Keratinocyte (primary cell): ENCODE measurements at regions not wholly inside any gene's neighbourhood (a gene's known extent, or its start where the extent isn't known, plus 50 kb on each side); places are given as distances from the start of the nearest gene placed in this dataset.

Experiments
- DNase-seq: peaks from one replicate; pipeline ENCODE4 v3.0.0-alpha.2; 2011; ENCODE audit warnings: low read depth, missing footprints, low spot score
- FAIRE-seq: peaks from 2 replicates; lab custom pipeline; 2011; peaks lifted over from hg19 to GRCh38; lab: Jason Lieb, UNC
- H2AFZ ChIP-seq: 2 replicates; pipeline ENCODE4 v1.6.0; 2012; ENCODE audit warnings: low read length, control low read depth, inconsistent platforms; ENCODE audit not compliant: control insufficient read depth
- H3K27ac ChIP-seq: 2 replicates; pipeline ENCODE4 v1.5.1; 2011; ENCODE audit warnings: low read length; ENCODE audit not compliant: control insufficient read depth, insufficient read depth
- H3K27me3 ChIP-seq: 3 replicates; pipeline ENCODE4 v1.6.0; 2011; ENCODE audit warnings: low read length; ENCODE audit not compliant: control insufficient read depth, insufficient read depth; ENCODE audit errors: extremely low read depth
- H3K36me3 ChIP-seq, 2 experiments: 2 replicates in 1 of 2; 3 replicates in 1 of 2; pipeline ENCODE4 v1.5.1; 2011; ENCODE audit warnings: low read length in 2 of 2, mild to moderate bottlenecking in 1 of 2; ENCODE audit not compliant: control insufficient read depth in 2 of 2, insufficient read depth in 2 of 2; ENCODE audit errors: extremely low read depth in 1 of 2
- H3K4me1 ChIP-seq: 3 replicates; pipeline ENCODE4 v1.5.1; 2011; ENCODE audit warnings: low read length; ENCODE audit not compliant: control insufficient read depth, insufficient read depth; ENCODE audit errors: extremely low read depth
- H3K4me2 ChIP-seq: 3 replicates; pipeline ENCODE4 v1.6.0; 2011; ENCODE audit warnings: low read depth, low read length; ENCODE audit not compliant: control insufficient read depth, insufficient read depth; ENCODE audit errors: extremely low read depth
- H3K4me3 ChIP-seq, 3 experiments: fragments of 200-600 bp in 1 of 3; sonication (generic) in 1 of 3; 2 replicates in 2 of 3; 3 replicates in 1 of 3; pipeline ENCODE4 v1.5.1; 2011 to 2016; ENCODE audit warnings: low read length in 3 of 3, mild to moderate bottlenecking in 3 of 3, control low read depth in 2 of 3, inconsistent platforms in 1 of 3, low read depth in 1 of 3, mixed read lengths in 1 of 3, mixed run types in 1 of 3, moderate library complexity in 1 of 3; ENCODE audit not compliant: control insufficient read depth in 2 of 3, insufficient read depth in 2 of 3; ENCODE audit errors: extremely low read depth in 1 of 3
- H3K79me2 ChIP-seq: 2 replicates; pipeline ENCODE4 v1.6.0; 2012; ENCODE audit warnings: low read length; ENCODE audit not compliant: control insufficient read depth, insufficient read depth
- H3K9ac ChIP-seq: 3 replicates; pipeline ENCODE4 v1.6.0; 2011; ENCODE audit warnings: low read length; ENCODE audit not compliant: control insufficient read depth, insufficient read depth; ENCODE audit errors: extremely low read depth
- H3K9me1 ChIP-seq: 3 replicates; pipeline ENCODE4 v1.6.0; 2011; ENCODE audit warnings: low read length; ENCODE audit not compliant: control insufficient read depth, insufficient read depth; ENCODE audit errors: extremely low read depth
- H3K9me3 ChIP-seq: 2 replicates; pipeline ENCODE4 v1.5.1; 2012; ENCODE audit warnings: low read depth, low read length; ENCODE audit not compliant: control insufficient read depth
- H4K20me1 ChIP-seq: 3 replicates; pipeline ENCODE4 v1.6.0; 2011; ENCODE audit warnings: low read length; ENCODE audit not compliant: control insufficient read depth, insufficient read depth; ENCODE audit errors: extremely low read depth
- EZH2 ChIP-seq: IDR thresholded peaks from one replicate; pipeline ENCODE4 v1.6.1; 2012; ENCODE audit warnings: inconsistent platforms, mild to moderate bottlenecking, low read length, moderate library complexity
- dilution Hi-C: fragments of 300-500 bp; cut with MboI; formaldehyde crosslinking; loops from one replicate; pipeline ENCODE4 v1.7.0; 2020; ENCODE audit warnings: low sequenced_read_pairs; ENCODE audit not compliant: extremely low pct_ligation_motif_present
- small RNA-seq, 3 experiments: library from RNA; depleted of rRNA; stranded (forward); fragments of <200 nt; gene quantifications; one replicate each; pipeline ENCODE3, GENCODE V24; 2012; ENCODE audit warnings: low read depth in 3 of 3, low replicate concordance in 1 of 3; ENCODE audit not compliant: insufficient read length in 3 of 3
- TF ChIP-seq, protein P1 (sequence below), 3 experiments: IDR thresholded peaks in 1 of 3; conservative IDR thresholded peaks in 1 of 3; optimal IDR thresholded peaks in 1 of 3; 2 replicates in 2 of 3; 3 replicates in 1 of 3; pipeline versions ENCODE3 to v1.5.1; 2011; ENCODE audit warnings: low read length in 3 of 3, mild to moderate bottlenecking in 3 of 3, moderate library complexity in 2 of 3, control low read depth in 1 of 3, inconsistent platforms in 1 of 3; ENCODE audit not compliant: insufficient read depth in 2 of 3; ENCODE audit errors: extremely low read depth in 1 of 3

DNA sequence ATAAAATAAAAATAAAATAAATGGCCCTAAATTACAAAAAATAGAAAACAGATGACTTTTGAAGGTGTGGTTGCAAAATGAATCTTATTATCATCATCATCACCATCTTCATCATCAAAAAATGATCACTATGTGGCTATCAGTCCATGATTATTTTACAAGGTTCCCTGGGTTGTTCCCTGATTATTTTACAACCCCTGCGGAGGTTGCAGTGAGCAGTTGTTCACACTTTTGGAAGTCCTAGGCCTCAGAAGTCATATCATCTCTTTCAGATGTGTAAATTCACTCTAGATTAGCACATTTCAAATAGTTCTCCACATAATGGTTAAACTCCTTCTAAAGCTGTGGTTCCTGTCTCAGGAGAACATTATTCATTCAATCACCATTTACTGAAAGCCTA, 57.4 kb upstream of the NR5A2 start:
- DNase-seq (no peak), FAIRE-seq (no peak)
- no peaks in the 10 kb centered on the region for H3K36me3 ChIP-seq
- TF ChIP-seq, protein P1, sequence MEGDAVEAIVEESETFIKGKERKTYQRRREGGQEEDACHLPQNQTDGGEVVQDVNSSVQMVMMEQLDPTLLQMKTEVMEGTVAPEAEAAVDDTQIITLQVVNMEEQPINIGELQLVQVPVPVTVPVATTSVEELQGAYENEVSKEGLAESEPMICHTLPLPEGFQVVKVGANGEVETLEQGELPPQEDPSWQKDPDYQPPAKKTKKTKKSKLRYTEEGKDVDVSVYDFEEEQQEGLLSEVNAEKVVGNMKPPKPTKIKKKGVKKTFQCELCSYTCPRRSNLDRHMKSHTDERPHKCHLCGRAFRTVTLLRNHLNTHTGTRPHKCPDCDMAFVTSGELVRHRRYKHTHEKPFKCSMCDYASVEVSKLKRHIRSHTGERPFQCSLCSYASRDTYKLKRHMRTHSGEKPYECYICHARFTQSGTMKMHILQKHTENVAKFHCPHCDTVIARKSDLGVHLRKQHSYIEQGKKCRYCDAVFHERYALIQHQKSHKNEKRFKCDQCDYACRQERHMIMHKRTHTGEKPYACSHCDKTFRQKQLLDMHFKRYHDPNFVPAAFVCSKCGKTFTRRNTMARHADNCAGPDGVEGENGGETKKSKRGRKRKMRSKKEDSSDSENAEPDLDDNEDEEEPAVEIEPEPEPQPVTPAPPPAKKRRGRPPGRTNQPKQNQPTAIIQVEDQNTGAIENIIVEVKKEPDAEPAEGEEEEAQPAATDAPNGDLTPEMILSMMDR (optimal IDR thresholded peaks at IDR 0.05 in 1 of 3, IDR thresholded peaks at IDR 0.05 in 1 of 3, conservative IDR thresholded peaks at IDR 0.05 in 1 of 3; ENCODE audit: extremely low read depth in 1 of 3, insufficient read depth in 2 of 3, low read length in 3 of 3), result no peak
- no peak for TF ChIP-seq EZH2
- no peaks in the 10 kb centered on the region for H3K9me3 ChIP-seq
- no peaks in the 10 kb centered on the region for H3K27me3 ChIP-seq
- H3K4me1 ChIP-seq, result no peaks in the 10 kb centered on the region
- no peaks in the 10 kb centered on the region for H3K79me2 ChIP-seq
- no peak overlapping the region for H2AFZ ChIP-seq
- no peaks in the 10 kb centered on the region for H4K20me1 ChIP-seq
- H3K4me2 ChIP-seq, result no peak overlapping the region
- no peak overlapping the region for H3K27ac ChIP-seq
- no peak overlapping the region for H3K4me3 ChIP-seq
- H3K9me1 ChIP-seq, result no peaks in the 10 kb centered on the region
- dilution Hi-C loops, result no loop called here
- H3K9ac ChIP-seq, result no peak overlapping the region

- Histone ChIP-seq H3K4me2 (no peak overlapping the region), H3K9me1 (no peaks in the 10 kb centered on the region), H3K79me2 (no peaks in the 10 kb centered on the region), H3K4me1 (no peaks in the 10 kb centered on the region), H3K4me3 (no peak overlapping the region), H3K36me3 (no peaks in the 10 kb centered on the region), H4K20me1 (no peaks in the 10 kb centered on the region), H2AFZ (no peak overlapping the region), H3K27ac (no peak overlapping the region), H3K9ac (no peak overlapping the region), H3K27me3 (no peaks in the 10 kb centered on the region), H3K9me3 (no peaks in the 10 kb centered on the region)
- dilution Hi-C loops, result no loop called here
- no peak for TF ChIP-seq EZH2
- TF ChIP-seq, protein P1 (optimal IDR thresholded peaks at IDR 0.05 in 1 of 3, IDR thresholded peaks at IDR 0.05 in 1 of 3, conservative IDR thresholded peaks at IDR 0.05 in 1 of 3; ENCODE audit: extremely low read depth in 1 of 3, insufficient read depth in 2 of 3, low read length in 3 of 3), result no peak
- DNase-seq, result no peak
- FAIRE-seq, result no peak
Measured at GRCh38 chr1:199976496-199977144, 50.9 kb upstream of the NR5A2 start.

Small RNAs in the stretch of these regions (small RNA-seq; reads per million reads assigned to genes)
- gene MIR181A1, result 10.0 to 1,294 (median 241) reads per million in 3 experiments
- gene MIR181B1, result 1.1 to 40.7 (median 19.6) reads per million in 3 experiments
- gene RNU6-778P, result 0 reads per million in 3 experiments
